ENCODE measurements at regions not wholly inside any gene's neighbourhood (a gene's known extent, or its start where the extent isn't known, plus 50 kb on each side); places are given as distances from the start of the nearest gene placed in this dataset.

- TF ChIP-seq JUN (IDR thresholded peaks at IDR 0.05; ENCODE audit: borderline replicate concordance, insufficient read depth, insufficient read length, low read depth): no peak
- TF ChIP-seq CTCF (IDR thresholded peaks at IDR 0.05; ENCODE audit: extremely low read depth in 1 of 2, insufficient read depth in 1 of 2, low read depth in 1 of 2, low read length in 2 of 2): no peak
- no peak for TF ChIP-seq POLR2AphosphoS5 (IDR thresholded peaks at IDR 0.05; ENCODE audit: insufficient read depth, low read depth, low read length)
- TF ChIP-seq POLR2A (IDR thresholded peaks at IDR 0.05; ENCODE audit: low read depth, low read length): no peak
Measured at GRCh38 chr5:4244306-4244705, 648.7 kb downstream of the IRX1 start.
